ENCODE measurements at regions not wholly inside any gene's neighbourhood (a gene's known extent, or its start where the extent isn't known, plus 50 kb on each side); places are given as distances from the start of the nearest gene placed in this dataset.

DNA sequence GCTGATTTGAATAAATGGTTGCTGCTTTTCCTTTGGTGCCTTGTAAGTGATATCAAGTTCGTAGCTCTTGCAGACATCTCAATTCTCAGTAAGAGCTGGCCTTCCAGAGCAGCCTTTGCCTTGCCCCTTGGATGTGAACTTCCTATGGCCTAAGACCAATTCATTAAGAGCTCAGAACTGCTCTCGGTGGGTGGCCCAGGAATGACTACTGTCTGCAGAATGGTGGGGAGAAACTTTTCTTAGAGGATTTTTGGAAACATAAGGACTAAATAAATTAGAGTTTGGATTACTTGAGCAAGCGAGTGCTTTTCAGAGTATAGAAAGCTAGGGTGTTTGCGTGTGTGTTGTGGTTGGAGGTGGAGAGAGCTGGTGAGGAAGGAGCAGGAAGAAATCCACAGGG, 306.4 kb upstream of the TBX3 start:
- no peak overlapping the region for H3K27ac Mint-ChIP-seq
- Histone ChIP-seq H3K27me3 (ENCODE audit: control insufficient read depth, insufficient read depth, low read length) (no peaks in the 10 kb centered on the region), H3K4me3 (ENCODE audit: low read depth, low read length) (no peak overlapping the region), H3K4me1 (ENCODE audit: control insufficient read depth, insufficient read depth, low read length, poor library complexity, severe bottlenecking) (no peaks in the 10 kb centered on the region), H3K36me3 (ENCODE audit: control insufficient read depth, insufficient read depth, low read length) (no peaks in the 10 kb centered on the region), H3K27ac (ENCODE audit: insufficient read depth, low read length, poor library complexity, severe bottlenecking) (no peak overlapping the region), H3K9me3 (ENCODE audit: control insufficient read depth in 2 of 2, low read length in 2 of 2) (no peaks in the 10 kb centered on the region)
- peaks cover 0 to 12% (median 4%) of the 10 kb centered on the region in 7 donors for H3K9me3 Mint-ChIP-seq
- no peaks in the 10 kb centered on the region for H3K27me3 Mint-ChIP-seq
- no peak overlapping the region for H3K4me3 Mint-ChIP-seq
- no peaks in the 10 kb centered on the region for H3K4me1 Mint-ChIP-seq
- no peak for DNase-seq
- H3K36me3 Mint-ChIP-seq = no peaks in the 10 kb centered on the region
- no peak for ATAC-seq (ENCODE audit: low read depth in 2 of 2)

DNA sequence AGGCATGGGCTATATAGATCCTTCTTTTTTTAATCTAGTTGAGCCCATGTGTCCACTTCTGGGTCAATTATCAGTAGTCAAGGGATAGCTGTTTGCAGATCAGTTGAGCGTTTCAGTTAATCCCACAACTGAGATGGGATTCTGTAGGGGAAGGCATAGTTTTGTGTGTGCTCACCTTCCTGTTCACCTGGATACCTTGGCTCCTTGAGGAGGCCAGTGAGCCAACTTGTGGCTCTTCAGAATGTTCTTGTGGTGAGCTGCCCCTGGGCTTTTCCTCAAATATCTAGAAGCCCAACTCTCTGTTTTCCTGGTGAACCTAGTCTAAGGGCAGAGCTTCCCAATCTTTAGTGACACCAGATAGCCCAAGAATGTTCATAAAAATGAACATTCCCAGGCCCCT, 302.9 kb upstream of the TBX3 start:
- Mint-ChIP-seq H3K36me3 (no peaks in the 10 kb centered on the region), H3K4me3 (no peak overlapping the region), H3K9me3 (peaks cover 0 to 21% (median 5%) of the 10 kb centered on the region in 7 donors), H3K27me3 (no peaks in the 10 kb centered on the region), H3K27ac (no peak overlapping the region), H3K4me1 (no peaks in the 10 kb centered on the region)
- H3K4me3 ChIP-seq (ENCODE audit: low read depth, low read length) = no peak overlapping the region
- H3K4me1 ChIP-seq (ENCODE audit: control insufficient read depth, insufficient read depth, low read length, poor library complexity, severe bottlenecking) = no peaks in the 10 kb centered on the region
- ATAC-seq (ENCODE audit: low read depth in 2 of 2) (no peak), DNase-seq (no peak)
- no peaks in the 10 kb centered on the region for H3K9me3 ChIP-seq (ENCODE audit: control insufficient read depth in 2 of 2, low read length in 2 of 2)
- H3K27ac ChIP-seq (ENCODE audit: insufficient read depth, low read length, poor library complexity, severe bottlenecking) = no peak overlapping the region
- H3K27me3 ChIP-seq (ENCODE audit: control insufficient read depth, insufficient read depth, low read length) = no peaks in the 10 kb centered on the region
- no peaks in the 10 kb centered on the region for H3K36me3 ChIP-seq (ENCODE audit: control insufficient read depth, insufficient read depth, low read length)

DNA sequence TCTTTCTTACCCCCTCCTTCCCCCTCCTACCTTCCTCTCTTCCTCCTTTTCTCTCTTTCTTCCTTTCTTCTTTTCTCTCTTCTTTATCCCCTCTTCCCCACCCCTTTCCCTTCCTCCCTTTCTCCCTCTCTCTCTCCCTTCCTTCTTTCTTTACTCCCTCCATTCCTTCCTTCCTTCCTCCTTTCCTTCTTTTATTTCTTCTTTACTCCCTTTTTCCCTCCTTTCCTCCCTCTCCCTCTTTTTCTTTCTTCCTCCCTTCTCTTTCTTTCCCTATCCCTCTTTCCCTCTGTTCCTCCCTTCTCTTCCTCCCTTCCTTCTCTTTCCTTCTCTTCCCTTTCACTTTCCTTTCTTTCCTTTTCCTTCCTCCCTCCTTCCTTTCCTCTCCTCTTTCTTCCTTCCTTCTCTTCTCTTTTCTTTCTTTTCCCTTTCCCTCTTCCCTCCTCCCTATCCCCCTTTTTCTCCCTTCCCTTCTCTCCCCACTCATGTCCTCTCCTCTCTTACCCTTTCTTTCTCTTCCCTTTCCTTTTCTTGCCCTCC, 302.3 kb upstream of the TBX3 start:
- Histone ChIP-seq H3K27ac (ENCODE audit: insufficient read depth, low read length, poor library complexity, severe bottlenecking) (no peak overlapping the region), H3K4me1 (ENCODE audit: control insufficient read depth, insufficient read depth, low read length, poor library complexity, severe bottlenecking) (no peaks in the 10 kb centered on the region), H3K9me3 (ENCODE audit: control insufficient read depth in 2 of 2, low read length in 2 of 2) (no peaks in the 10 kb centered on the region), H3K27me3 (ENCODE audit: control insufficient read depth, insufficient read depth, low read length) (no peaks in the 10 kb centered on the region), H3K36me3 (ENCODE audit: control insufficient read depth, insufficient read depth, low read length) (no peaks in the 10 kb centered on the region), H3K4me3 (ENCODE audit: low read depth, low read length) (no peak overlapping the region)
- Mint-ChIP-seq H3K9me3 (peaks cover 0 to 21% (median 5%) of the 10 kb centered on the region in 7 donors), H3K4me3 (no peak overlapping the region), H3K27me3 (no peaks in the 10 kb centered on the region), H3K4me1 (no peaks in the 10 kb centered on the region), H3K27ac (no peak overlapping the region), H3K36me3 (no peaks in the 10 kb centered on the region)
- DNase-seq = no peak
- no peak for ATAC-seq (ENCODE audit: low read depth in 2 of 2)

DNA sequence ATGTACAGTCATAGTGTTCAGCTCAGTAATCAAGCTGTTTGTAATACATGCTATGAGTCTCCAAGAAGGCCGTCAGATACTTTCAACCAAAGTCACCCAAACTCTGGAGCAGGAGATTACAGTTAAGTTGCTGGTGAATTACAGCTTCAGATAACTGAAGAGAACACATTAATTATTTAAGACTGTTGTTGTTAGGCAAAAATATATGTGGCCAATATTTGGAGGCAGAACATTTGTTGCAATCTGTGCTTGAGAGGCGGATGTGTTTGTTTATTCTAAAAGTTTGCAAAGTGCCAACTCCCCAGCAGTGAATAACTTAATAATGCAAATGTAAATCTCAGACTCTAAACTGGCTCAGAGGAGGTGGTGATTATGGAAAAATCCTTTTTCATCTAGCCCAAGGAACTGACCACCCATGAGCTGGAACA, 300.7 kb upstream of the TBX3 start:
- no peak overlapping the region for H3K4me3 Mint-ChIP-seq
- H3K9me3 Mint-ChIP-seq = peaks cover 0 to 26% (median 4%) of the 10 kb centered on the region in 7 donors
- H3K4me1 Mint-ChIP-seq = no peaks in the 10 kb centered on the region
- no peak for ATAC-seq (ENCODE audit: low read depth in 2 of 2)
- no peaks in the 10 kb centered on the region for H3K27me3 ChIP-seq (ENCODE audit: control insufficient read depth, insufficient read depth, low read length)
- H3K27ac ChIP-seq (ENCODE audit: insufficient read depth, low read length, poor library complexity, severe bottlenecking) = no peak overlapping the region
- no peaks in the 10 kb centered on the region for H3K4me1 ChIP-seq (ENCODE audit: control insufficient read depth, insufficient read depth, low read length, poor library complexity, severe bottlenecking)
- DNase-seq = no peak
- no peak overlapping the region for H3K4me3 ChIP-seq (ENCODE audit: low read depth, low read length)
- no peaks in the 10 kb centered on the region for H3K36me3 Mint-ChIP-seq
- H3K27me3 Mint-ChIP-seq = no peaks in the 10 kb centered on the region
- no peaks in the 10 kb centered on the region for H3K36me3 ChIP-seq (ENCODE audit: control insufficient read depth, insufficient read depth, low read length)
- no peaks in the 10 kb centered on the region for H3K9me3 ChIP-seq (ENCODE audit: control insufficient read depth in 2 of 2, low read length in 2 of 2)
- no peak overlapping the region for H3K27ac Mint-ChIP-seq

DNA sequence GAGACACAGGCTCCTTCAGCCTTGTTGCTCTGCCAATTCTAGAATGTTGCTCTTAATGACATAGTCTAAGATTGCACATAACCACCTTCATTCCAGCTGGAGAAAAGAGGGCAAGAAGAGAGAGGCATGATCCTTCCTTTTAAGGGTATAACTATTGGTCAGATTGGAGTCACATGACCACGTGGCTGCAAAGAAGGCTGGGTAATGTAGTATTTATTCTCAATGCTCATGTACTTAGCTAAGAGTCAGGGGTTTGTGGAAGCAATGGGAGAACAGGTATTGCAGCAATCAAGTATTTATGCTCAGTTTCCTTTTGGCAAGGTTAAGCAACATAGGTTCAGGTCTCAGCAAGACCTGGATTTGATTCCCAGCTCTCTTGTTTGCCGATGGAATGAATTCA, 298.8 kb upstream of the TBX3 start:
- Histone ChIP-seq H3K4me3 (ENCODE audit: low read depth, low read length) (no peak overlapping the region), H3K9me3 (ENCODE audit: control insufficient read depth in 2 of 2, low read length in 2 of 2) (no peaks in the 10 kb centered on the region), H3K36me3 (ENCODE audit: control insufficient read depth, insufficient read depth, low read length) (no peaks in the 10 kb centered on the region), H3K27ac (ENCODE audit: insufficient read depth, low read length, poor library complexity, severe bottlenecking) (no peak overlapping the region), H3K27me3 (ENCODE audit: control insufficient read depth, insufficient read depth, low read length) (no peaks in the 10 kb centered on the region), H3K4me1 (ENCODE audit: control insufficient read depth, insufficient read depth, low read length, poor library complexity, severe bottlenecking) (no peaks in the 10 kb centered on the region)
- DNase-seq = no peak
- Mint-ChIP-seq H3K9me3 (peaks cover 0 to 38% (median 4%) of the 10 kb centered on the region in 7 donors), H3K27ac (no peak overlapping the region), H3K4me3 (no peak overlapping the region), H3K4me1 (no peaks in the 10 kb centered on the region), H3K27me3 (no peaks in the 10 kb centered on the region), H3K36me3 (no peaks in the 10 kb centered on the region)
- no peak for ATAC-seq (ENCODE audit: low read depth in 2 of 2)

DNA sequence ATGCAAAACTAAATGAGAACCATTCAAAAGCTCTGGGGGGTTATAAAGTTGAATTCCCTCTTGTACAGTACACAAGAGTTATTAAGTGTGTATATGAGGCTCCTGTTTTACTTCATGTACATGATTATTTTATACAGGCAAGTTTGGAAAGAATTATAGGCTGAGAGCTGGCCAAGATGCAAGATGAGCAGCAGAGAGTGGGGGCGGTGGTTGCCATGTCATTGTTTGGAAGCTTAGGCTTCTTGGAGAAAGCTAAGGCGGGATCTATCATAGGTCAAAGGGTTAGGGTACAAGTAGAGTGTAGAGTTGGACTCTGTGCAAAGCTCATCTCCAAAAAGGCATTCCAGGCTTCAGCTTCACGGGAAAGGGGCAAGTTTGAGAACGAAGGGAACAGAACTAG, 297.1 kb upstream of the TBX3 start:
- Histone ChIP-seq H3K27ac (ENCODE audit: insufficient read depth, low read length, poor library complexity, severe bottlenecking) (no peak overlapping the region), H3K36me3 (ENCODE audit: control insufficient read depth, insufficient read depth, low read length) (no peaks in the 10 kb centered on the region), H3K4me3 (ENCODE audit: low read depth, low read length) (no peak overlapping the region), H3K27me3 (ENCODE audit: control insufficient read depth, insufficient read depth, low read length) (no peaks in the 10 kb centered on the region), H3K4me1 (ENCODE audit: control insufficient read depth, insufficient read depth, low read length, poor library complexity, severe bottlenecking) (no peaks in the 10 kb centered on the region), H3K9me3 (ENCODE audit: control insufficient read depth in 2 of 2, low read length in 2 of 2) (no peaks in the 10 kb centered on the region)
- Mint-ChIP-seq H3K4me3 (no peak overlapping the region), H3K27ac (no peak overlapping the region), H3K27me3 (no peaks in the 10 kb centered on the region), H3K36me3 (no peaks in the 10 kb centered on the region), H3K4me1 (no peaks in the 10 kb centered on the region), H3K9me3 (peaks cover 0 to 31% (median 5%) of the 10 kb centered on the region in 7 donors)
- no peak for DNase-seq
- no peak for ATAC-seq (ENCODE audit: low read depth in 2 of 2)

DNA sequence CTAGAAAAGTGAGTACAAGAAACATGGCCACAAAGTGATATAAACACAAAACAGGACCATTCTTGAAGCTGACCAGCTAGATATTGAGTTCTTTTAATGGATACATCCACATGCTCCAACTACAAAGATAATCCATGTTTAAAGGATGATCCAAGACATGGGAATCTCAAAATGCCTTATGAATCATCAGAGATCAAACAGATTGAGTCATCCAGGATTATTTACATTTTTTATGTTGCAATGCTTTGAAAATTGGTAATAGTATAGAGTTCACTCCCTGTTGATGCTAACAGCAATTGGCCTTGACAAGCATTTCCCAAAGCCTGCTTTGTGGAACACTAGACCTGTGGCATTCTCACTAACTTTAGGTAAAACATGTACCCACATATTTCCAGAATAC, 293.0 kb upstream of the TBX3 start:
- no peak overlapping the region for H3K27ac ChIP-seq (ENCODE audit: insufficient read depth, low read length, poor library complexity, severe bottlenecking)
- no peak overlapping the region for H3K27ac Mint-ChIP-seq
- peaks cover 4% of the 10 kb centered on the region for H3K36me3 Mint-ChIP-seq
- no peaks in the 10 kb centered on the region for H3K9me3 ChIP-seq (ENCODE audit: control insufficient read depth in 2 of 2, low read length in 2 of 2)
- peaks cover 3 to 30% (median 5%) of the 10 kb centered on the region in 7 donors for H3K9me3 Mint-ChIP-seq
- no peak overlapping the region for H3K4me3 ChIP-seq (ENCODE audit: low read depth, low read length)
- H3K4me1 ChIP-seq (ENCODE audit: control insufficient read depth, insufficient read depth, low read length, poor library complexity, severe bottlenecking) = no peaks in the 10 kb centered on the region
- H3K4me1 Mint-ChIP-seq = no peaks in the 10 kb centered on the region
- H3K27me3 ChIP-seq (ENCODE audit: control insufficient read depth, insufficient read depth, low read length) = no peaks in the 10 kb centered on the region
- H3K36me3 ChIP-seq (ENCODE audit: control insufficient read depth, insufficient read depth, low read length) = no peaks in the 10 kb centered on the region
- ATAC-seq (ENCODE audit: low read depth in 2 of 2) = no peak
- H3K27me3 Mint-ChIP-seq = no peaks in the 10 kb centered on the region
- no peak for DNase-seq
- no peak overlapping the region for H3K4me3 Mint-ChIP-seq

DNA sequence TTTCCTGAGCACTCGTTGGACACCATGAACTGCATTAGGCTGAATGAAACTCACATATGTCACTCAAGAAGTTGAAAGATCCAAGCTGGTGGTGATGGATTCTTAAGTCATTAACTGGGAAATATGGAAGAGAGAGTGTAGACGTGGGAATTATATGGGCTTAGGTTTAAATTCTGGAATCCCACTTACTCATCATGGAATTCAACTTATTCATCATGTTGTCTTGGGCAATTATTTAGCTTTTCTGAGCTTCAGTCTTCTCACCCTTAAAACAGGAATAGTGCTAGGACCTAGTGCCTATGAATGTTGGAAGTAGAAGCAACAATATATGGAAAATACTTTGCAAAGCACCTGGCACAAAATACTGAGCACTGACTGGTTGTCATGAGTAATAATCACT, 292.4 kb upstream of the TBX3 start:
- H3K9me3 Mint-ChIP-seq = peaks cover 3 to 30% (median 5%) of the 10 kb centered on the region in 7 donors
- no peak for DNase-seq
- H3K4me1 Mint-ChIP-seq = no peaks in the 10 kb centered on the region
- H3K4me3 Mint-ChIP-seq = no peak overlapping the region
- H3K4me3 ChIP-seq (ENCODE audit: low read depth, low read length) = no peak overlapping the region
- H3K9me3 ChIP-seq (ENCODE audit: control insufficient read depth in 2 of 2, low read length in 2 of 2) = no peaks in the 10 kb centered on the region
- H3K36me3 ChIP-seq (ENCODE audit: control insufficient read depth, insufficient read depth, low read length) = no peaks in the 10 kb centered on the region
- no peaks in the 10 kb centered on the region for H3K4me1 ChIP-seq (ENCODE audit: control insufficient read depth, insufficient read depth, low read length, poor library complexity, severe bottlenecking)
- H3K27ac Mint-ChIP-seq = no peak overlapping the region
- H3K36me3 Mint-ChIP-seq = peaks cover 4% of the 10 kb centered on the region
- no peaks in the 10 kb centered on the region for H3K27me3 ChIP-seq (ENCODE audit: control insufficient read depth, insufficient read depth, low read length)
- H3K27ac ChIP-seq (ENCODE audit: insufficient read depth, low read length, poor library complexity, severe bottlenecking) = no peak overlapping the region
- no peaks in the 10 kb centered on the region for H3K27me3 Mint-ChIP-seq
- ATAC-seq (ENCODE audit: low read depth in 2 of 2) = no peak
